Keratinocyte (primary cell): ENCODE measurements at regions not wholly inside any gene's neighbourhood (a gene's known extent, or its start where the extent isn't known, plus 50 kb on each side); places are given as distances from the start of the nearest gene placed in this dataset.
A peak's percentile ranks its signal among the peaks of the same experiment; 100 is the strongest.

Experiments used
- DNase-seq: peaks from one replicate; pipeline ENCODE4 v3.0.0-alpha.2; 2011; ENCODE audit warnings: low read depth, missing footprints, low spot score
- FAIRE-seq: peaks from 2 replicates; lab custom pipeline; 2011; peaks lifted over from hg19 to GRCh38; lab: Jason Lieb, UNC
- H2AFZ ChIP-seq: 2 replicates; pipeline ENCODE4 v1.6.0; 2012; ENCODE audit warnings: low read length, control low read depth, inconsistent platforms; ENCODE audit not compliant: control insufficient read depth
- H3K27ac ChIP-seq: 2 replicates; pipeline ENCODE4 v1.5.1; 2011; ENCODE audit warnings: low read length; ENCODE audit not compliant: control insufficient read depth, insufficient read depth
- H3K27me3 ChIP-seq: 3 replicates; pipeline ENCODE4 v1.6.0; 2011; ENCODE audit warnings: low read length; ENCODE audit not compliant: control insufficient read depth, insufficient read depth; ENCODE audit errors: extremely low read depth
- H3K36me3 ChIP-seq, 2 experiments: 2 replicates in 1 of 2; 3 replicates in 1 of 2; pipeline ENCODE4 v1.5.1; 2011; ENCODE audit warnings: low read length in 2 of 2, mild to moderate bottlenecking in 1 of 2; ENCODE audit not compliant: control insufficient read depth in 2 of 2, insufficient read depth in 2 of 2; ENCODE audit errors: extremely low read depth in 1 of 2
- H3K4me1 ChIP-seq: 3 replicates; pipeline ENCODE4 v1.5.1; 2011; ENCODE audit warnings: low read length; ENCODE audit not compliant: control insufficient read depth, insufficient read depth; ENCODE audit errors: extremely low read depth
- H3K4me2 ChIP-seq: 3 replicates; pipeline ENCODE4 v1.6.0; 2011; ENCODE audit warnings: low read depth, low read length; ENCODE audit not compliant: control insufficient read depth, insufficient read depth; ENCODE audit errors: extremely low read depth
- H3K4me3 ChIP-seq, 3 experiments: fragments of 200-600 bp in 1 of 3; sonication (generic) in 1 of 3; 2 replicates in 2 of 3; 3 replicates in 1 of 3; pipeline ENCODE4 v1.5.1; 2011 to 2016; ENCODE audit warnings: low read length in 3 of 3, mild to moderate bottlenecking in 3 of 3, control low read depth in 2 of 3, inconsistent platforms in 1 of 3, low read depth in 1 of 3, mixed read lengths in 1 of 3, mixed run types in 1 of 3, moderate library complexity in 1 of 3; ENCODE audit not compliant: control insufficient read depth in 2 of 3, insufficient read depth in 2 of 3; ENCODE audit errors: extremely low read depth in 1 of 3
- H3K79me2 ChIP-seq: 2 replicates; pipeline ENCODE4 v1.6.0; 2012; ENCODE audit warnings: low read length; ENCODE audit not compliant: control insufficient read depth, insufficient read depth
- H3K9ac ChIP-seq: 3 replicates; pipeline ENCODE4 v1.6.0; 2011; ENCODE audit warnings: low read length; ENCODE audit not compliant: control insufficient read depth, insufficient read depth; ENCODE audit errors: extremely low read depth
- H3K9me1 ChIP-seq: 3 replicates; pipeline ENCODE4 v1.6.0; 2011; ENCODE audit warnings: low read length; ENCODE audit not compliant: control insufficient read depth, insufficient read depth; ENCODE audit errors: extremely low read depth
- H3K9me3 ChIP-seq: 2 replicates; pipeline ENCODE4 v1.5.1; 2012; ENCODE audit warnings: low read depth, low read length; ENCODE audit not compliant: control insufficient read depth
- H4K20me1 ChIP-seq: 3 replicates; pipeline ENCODE4 v1.6.0; 2011; ENCODE audit warnings: low read length; ENCODE audit not compliant: control insufficient read depth, insufficient read depth; ENCODE audit errors: extremely low read depth
- EZH2 ChIP-seq: IDR thresholded peaks from one replicate; pipeline ENCODE4 v1.6.1; 2012; ENCODE audit warnings: inconsistent platforms, mild to moderate bottlenecking, low read length, moderate library complexity
- dilution Hi-C: fragments of 300-500 bp; cut with MboI; formaldehyde crosslinking; loops from one replicate; pipeline ENCODE4 v1.7.0; 2020; ENCODE audit warnings: low sequenced_read_pairs; ENCODE audit not compliant: extremely low pct_ligation_motif_present
- TF ChIP-seq, protein P1 (sequence below), 3 experiments: IDR thresholded peaks in 1 of 3; conservative IDR thresholded peaks in 1 of 3; optimal IDR thresholded peaks in 1 of 3; 2 replicates in 2 of 3; 3 replicates in 1 of 3; pipeline versions ENCODE3 to v1.5.1; 2011; ENCODE audit warnings: low read length in 3 of 3, mild to moderate bottlenecking in 3 of 3, moderate library complexity in 2 of 3, control low read depth in 1 of 3, inconsistent platforms in 1 of 3; ENCODE audit not compliant: insufficient read depth in 2 of 3; ENCODE audit errors: extremely low read depth in 1 of 3

DNA sequence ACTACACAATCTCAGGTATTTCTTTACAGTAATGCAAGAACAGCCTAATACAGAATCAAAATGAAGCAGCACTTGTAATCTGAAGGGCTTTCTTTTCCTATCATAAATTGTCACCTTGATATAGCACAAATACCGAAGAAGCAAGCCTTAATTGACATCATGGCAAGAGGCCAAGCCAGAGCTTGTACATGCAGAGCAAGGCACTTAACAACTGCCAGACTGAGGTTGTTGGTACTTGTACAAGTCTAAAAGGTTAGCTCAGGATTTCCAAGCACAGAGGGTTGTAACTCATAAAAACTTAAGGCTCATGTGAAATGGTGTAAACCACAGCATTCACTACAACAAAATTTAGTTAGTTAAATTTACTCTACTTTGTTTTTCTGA, 158.8 kb upstream of the SPEF2 start:
- DNase-seq: no peak
- no peaks in the 10 kb centered on the region for H3K9me3 ChIP-seq
- H4K20me1 ChIP-seq: no peaks in the 10 kb centered on the region
- H3K9me1 ChIP-seq: no peaks in the 10 kb centered on the region
- dilution Hi-C loops: no loop called here
- H3K4me3 ChIP-seq: no peak overlapping the region
- no peak overlapping the region for H2AFZ ChIP-seq
- H3K4me1 ChIP-seq: no peaks in the 10 kb centered on the region
- no peak overlapping the region for H3K4me2 ChIP-seq
- no peaks in the 10 kb centered on the region for H3K36me3 ChIP-seq
- no peak overlapping the region for H3K9ac ChIP-seq
- no peak overlapping the region for H3K27ac ChIP-seq
- TF ChIP-seq, protein P1, sequence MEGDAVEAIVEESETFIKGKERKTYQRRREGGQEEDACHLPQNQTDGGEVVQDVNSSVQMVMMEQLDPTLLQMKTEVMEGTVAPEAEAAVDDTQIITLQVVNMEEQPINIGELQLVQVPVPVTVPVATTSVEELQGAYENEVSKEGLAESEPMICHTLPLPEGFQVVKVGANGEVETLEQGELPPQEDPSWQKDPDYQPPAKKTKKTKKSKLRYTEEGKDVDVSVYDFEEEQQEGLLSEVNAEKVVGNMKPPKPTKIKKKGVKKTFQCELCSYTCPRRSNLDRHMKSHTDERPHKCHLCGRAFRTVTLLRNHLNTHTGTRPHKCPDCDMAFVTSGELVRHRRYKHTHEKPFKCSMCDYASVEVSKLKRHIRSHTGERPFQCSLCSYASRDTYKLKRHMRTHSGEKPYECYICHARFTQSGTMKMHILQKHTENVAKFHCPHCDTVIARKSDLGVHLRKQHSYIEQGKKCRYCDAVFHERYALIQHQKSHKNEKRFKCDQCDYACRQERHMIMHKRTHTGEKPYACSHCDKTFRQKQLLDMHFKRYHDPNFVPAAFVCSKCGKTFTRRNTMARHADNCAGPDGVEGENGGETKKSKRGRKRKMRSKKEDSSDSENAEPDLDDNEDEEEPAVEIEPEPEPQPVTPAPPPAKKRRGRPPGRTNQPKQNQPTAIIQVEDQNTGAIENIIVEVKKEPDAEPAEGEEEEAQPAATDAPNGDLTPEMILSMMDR (optimal IDR thresholded peaks at IDR 0.05 in 1 of 3, IDR thresholded peaks at IDR 0.05 in 1 of 3, conservative IDR thresholded peaks at IDR 0.05 in 1 of 3; ENCODE audit: extremely low read depth in 1 of 3, insufficient read depth in 2 of 3, low read length in 3 of 3): no peak
- no peak for TF ChIP-seq EZH2
- no peaks in the 10 kb centered on the region for H3K27me3 ChIP-seq
- no peaks in the 10 kb centered on the region for H3K79me2 ChIP-seq
- peak; percentile 17 for FAIRE-seq

GRCh38 chr5:35457912-35458823, 159.5 kb upstream of the SPEF2 start:
- Histone ChIP-seq H3K9me1 (no peaks in the 10 kb centered on the region), H3K4me1 (no peaks in the 10 kb centered on the region), H4K20me1 (no peaks in the 10 kb centered on the region), H3K36me3 (no peaks in the 10 kb centered on the region), H3K79me2 (no peaks in the 10 kb centered on the region), H3K27me3 (no peaks in the 10 kb centered on the region), H3K4me2 (no peak overlapping the region), H3K4me3 (no peak overlapping the region), H3K9me3 (no peaks in the 10 kb centered on the region), H3K27ac (no peak overlapping the region), H3K9ac (no peak overlapping the region), H2AFZ (no peak overlapping the region)
- TF ChIP-seq, protein P1 (optimal IDR thresholded peaks at IDR 0.05 in 1 of 3, IDR thresholded peaks at IDR 0.05 in 1 of 3, conservative IDR thresholded peaks at IDR 0.05 in 1 of 3; ENCODE audit: extremely low read depth in 1 of 3, insufficient read depth in 2 of 3, low read length in 3 of 3): no peak
- TF ChIP-seq EZH2: no peak
- FAIRE-seq (no peak), DNase-seq (no peak)
- dilution Hi-C loops: no loop called here
